H1 (cell line): ENCODE measurements at regions not wholly inside any gene's neighbourhood (a gene's known extent, or its start where the extent isn't known, plus 50 kb on each side); places are given as distances from the start of the nearest gene placed in this dataset.
A peak's percentile ranks its signal among the peaks of the same experiment; 100 is the strongest.

ENCODE experiments used
- CTCF ChIA-PET: fragments of 300-600 bp; sonication (Branson Sonifier 250); formaldehyde crosslinking; loops from one replicate; lab custom pipeline; 2021; ENCODE audit not compliant: partially characterized antibody; lab: Charles Lee
- POLR2A ChIA-PET: fragments of 300-600 bp; sonication (Branson Sonifier 250); formaldehyde crosslinking; loops from one replicate; lab custom pipeline; 2021; ENCODE audit warnings: inconsistent platforms; ENCODE audit not compliant: partially characterized antibody; lab: Charles Lee
- DNase-seq, 2 experiments: peaks; one replicate each; pipeline versions ENCODE4 v3.0.0 to v3.0.0-alpha.2; 2010 to 2022; ENCODE audit warnings: low spot score in 2 of 2, low read depth in 1 of 2, mixed read lengths in 1 of 2
- FAIRE-seq: peaks from 2 replicates; lab custom pipeline; 2011; peaks lifted over from hg19 to GRCh38; lab: Jason Lieb, UNC
- H2AFZ ChIP-seq: 2 replicates; pipeline ENCODE4 v1.8.1; 2012; ENCODE audit warnings: low read length, inconsistent platforms
- H2AK5ac ChIP-seq: 2 replicates; pipeline ENCODE4 v1.6.1; 2013; ENCODE audit warnings: low read depth, low read length
- H2BK120ac ChIP-seq: replicated peaks from 2 replicates; pipeline ENCODE3; 2013; ENCODE audit warnings: low read depth, low read length, inconsistent platforms
- H2BK12ac ChIP-seq: 2 replicates; pipeline ENCODE4 v1.6.1; 2013; ENCODE audit warnings: low read depth, low read length
- H2BK15ac ChIP-seq: 2 replicates; pipeline ENCODE4 v1.6.1; 2013; ENCODE audit warnings: low read length
- H2BK20ac ChIP-seq: 2 replicates; pipeline ENCODE4 v1.6.1; 2013; ENCODE audit warnings: low read length
- H2BK5ac ChIP-seq: 2 replicates; pipeline ENCODE4 v1.6.1; 2013; ENCODE audit warnings: low read depth, low read length
- H3K14ac ChIP-seq: 2 replicates; pipeline ENCODE4 v1.6.1; 2013; ENCODE audit warnings: inconsistent platforms; ENCODE audit not compliant: insufficient read length
- H3K18ac ChIP-seq: 2 replicates; pipeline ENCODE4 v1.6.1; 2013; ENCODE audit warnings: low read length; ENCODE audit errors: extremely low read depth
- H3K23ac ChIP-seq: 2 replicates; pipeline ENCODE4 v1.6.1; 2013; ENCODE audit warnings: inconsistent platforms; ENCODE audit not compliant: insufficient read length
- H3K23me2 ChIP-seq: 2 replicates; pipeline ENCODE4 v1.6.1; 2013; ENCODE audit warnings: low read depth, low read length
- H3K27ac ChIP-seq: 2 replicates; pipeline ENCODE4 v1.6.1; 2011; ENCODE audit warnings: low read depth, low read length, inconsistent platforms
- H3K27me3 ChIP-seq, 4 experiments: replicated peaks in 1 of 4; 1 replicate in 1 of 4; 2 replicates in 3 of 4; pipeline versions ENCODE4 v1.6.1 to v1.8.1; 2011 to 2013; ENCODE audit warnings: low read length in 3 of 4, mild to moderate bottlenecking in 3 of 4, inconsistent platforms in 2 of 4, mixed read lengths in 2 of 4, moderate library complexity in 1 of 4; ENCODE audit not compliant: control insufficient read depth in 3 of 4, insufficient read depth in 3 of 4; ENCODE audit errors: extremely low read depth in 1 of 4
- H3K36me3 ChIP-seq, 4 experiments: 2 replicates each; pipeline versions ENCODE4 v1.6.1 to v1.8.1; 2011 to 2013; ENCODE audit warnings: mild to moderate bottlenecking in 4 of 4, low read length in 3 of 4, moderate library complexity in 2 of 4, control low read depth in 1 of 4, inconsistent platforms in 1 of 4; ENCODE audit not compliant: insufficient read depth in 4 of 4, control insufficient read depth in 2 of 4
- H3K4ac ChIP-seq: replicated peaks from 2 replicates; pipeline ENCODE3; 2013; ENCODE audit warnings: low read length, low read depth, mixed read lengths, inconsistent platforms; ENCODE audit not compliant: insufficient read length
- H3K4me1 ChIP-seq, 4 experiments: replicated peaks in 1 of 4; 1 replicate in 1 of 4; 2 replicates in 3 of 4; pipeline versions ENCODE4 v1.6.1 to v1.8.1; 2011 to 2013; ENCODE audit warnings: low read length in 3 of 4, inconsistent platforms in 2 of 4, mixed read lengths in 1 of 4; ENCODE audit not compliant: insufficient read depth in 4 of 4, control insufficient read depth in 3 of 4
- H3K4me2 ChIP-seq, 2 experiments: 2 replicates each; pipeline versions ENCODE4 v1.6.1 to v1.8.1; 2011 to 2013; ENCODE audit warnings: low read depth in 2 of 2, low read length in 2 of 2, control low read depth in 1 of 2, inconsistent platforms in 1 of 2, mild to moderate bottlenecking in 1 of 2; ENCODE audit not compliant: insufficient read depth in 1 of 2
- H3K4me3 ChIP-seq, 4 experiments: fragments of 200-600, 300-600 bp in 1 of 4; sonication (generic), shearing (Covaris generic), sonication (Bioruptor Twin) in 1 of 4; 2 replicates each; pipeline versions ENCODE4 v1.5.1 to v1.8.1; 2011 to 2016; ENCODE audit warnings: low read length in 4 of 4, low read depth in 3 of 4, control low read depth in 2 of 4, inconsistent platforms in 2 of 4, mild to moderate bottlenecking in 2 of 4, mixed read lengths in 1 of 4, moderate library complexity in 1 of 4; ENCODE audit not compliant: insufficient read depth in 2 of 4; ENCODE audit errors: extremely low read depth in 1 of 4
- H3K56ac ChIP-seq: replicated peaks from 2 replicates; pipeline ENCODE3; 2013; ENCODE audit warnings: low read depth, mild to moderate bottlenecking, mixed read lengths, low read length, inconsistent platforms; ENCODE audit not compliant: insufficient read length
- H3K79me1 ChIP-seq: 2 replicates; pipeline ENCODE4 v1.6.1; 2013; ENCODE audit warnings: low read depth, low read length, control low read depth
- H3K79me2 ChIP-seq, 2 experiments: 2 replicates each; pipeline versions ENCODE4 v1.6.1 to v1.8.1; 2012 to 2013; ENCODE audit warnings: low read length in 2 of 2, mild to moderate bottlenecking in 2 of 2, inconsistent platforms in 1 of 2; ENCODE audit not compliant: insufficient read depth in 2 of 2, control insufficient read depth in 1 of 2
- H3K9ac ChIP-seq, 4 experiments: replicated peaks in 1 of 4; 1 replicate in 1 of 4; 2 replicates in 3 of 4; pipeline versions ENCODE4 v1.6.1 to v1.8.1; 2011 to 2013; ENCODE audit warnings: low read depth in 3 of 4, low read length in 3 of 4, control low read depth in 2 of 4, mild to moderate bottlenecking in 2 of 4, moderate library complexity in 2 of 4, inconsistent platforms in 1 of 4; ENCODE audit errors: extremely low read depth in 1 of 4
- H3K9me3 ChIP-seq, 2 experiments: 2 replicates each; pipeline versions ENCODE4 v1.6.1 to v1.8.1; 2012 to 2013; ENCODE audit warnings: mild to moderate bottlenecking in 2 of 2, moderate library complexity in 2 of 2, control low read depth in 1 of 2, inconsistent platforms in 1 of 2, low read depth in 1 of 2, low read length in 1 of 2, mixed read lengths in 1 of 2; ENCODE audit not compliant: insufficient read depth in 2 of 2
- H4K20me1 ChIP-seq, 2 experiments: replicated peaks in 1 of 2; 2 replicates each; pipeline versions ENCODE3 to v1.8.1; 2011 to 2013; ENCODE audit warnings: inconsistent platforms in 2 of 2, low read length in 2 of 2, mild to moderate bottlenecking in 1 of 2; ENCODE audit not compliant: insufficient read depth in 2 of 2, control insufficient read depth in 1 of 2
- H4K5ac ChIP-seq: 2 replicates; pipeline ENCODE4 v1.6.1; 2013; ENCODE audit warnings: low read length, low read depth, mixed read lengths, inconsistent platforms; ENCODE audit not compliant: insufficient read length
- H4K8ac ChIP-seq: 2 replicates; pipeline ENCODE4 v1.8.0; 2013; ENCODE audit warnings: mild to moderate bottlenecking, moderate library complexity, low read length, inconsistent platforms; ENCODE audit not compliant: insufficient read depth; ENCODE audit errors: extremely low read depth
- H4K91ac ChIP-seq: replicated peaks from 2 replicates; pipeline ENCODE3; 2013; ENCODE audit warnings: low read length, mixed read lengths, inconsistent platforms; ENCODE audit not compliant: insufficient read length
- JUN ChIP-seq: IDR thresholded peaks from 2 replicates; pipeline ENCODE4 v1.6.1; 2011; ENCODE audit warnings: low read depth, mild to moderate bottlenecking, improper control_type of control experiment, low read length
- KDM1A ChIP-seq: fragments of 200-600, 300-600 bp; sonication (generic); IDR thresholded peaks from 2 replicates; pipeline ENCODE4 v1.7.1; 2016; ENCODE audit warnings: mild to moderate bottlenecking, low read length, borderline replicate concordance
- MAFK ChIP-seq: IDR thresholded peaks from 2 replicates; pipeline ENCODE4 v1.6.1; 2012; ENCODE audit warnings: low read depth, mild to moderate bottlenecking, improper control_type of control experiment, low read length
- TBP ChIP-seq: IDR thresholded peaks from 2 replicates; pipeline ENCODE4 v1.6.1; 2011; ENCODE audit warnings: low read depth, low read length, improper control_type of control experiment
- ZNF274 ChIP-seq: IDR thresholded peaks from 2 replicates; pipeline ENCODE4 v1.7.0; 2012; ENCODE audit warnings: low read length, borderline replicate concordance; ENCODE audit errors: extremely low read depth
- WGBS, 2 experiments: shearing (Covaris generic) in 1 of 2; methylation state at CpG; one replicate each; pipeline versions ENCODE4 v1.1.6 to v1.1.7; 2013 to 2015; ENCODE audit warnings: low lambda C conversion rate in 2 of 2, mixed read lengths in 2 of 2, inconsistent platforms in 1 of 2, low coverage in 1 of 2, missing lambda C conversion rate in 1 of 2; ENCODE audit not compliant: insufficient replicate concordance in 2 of 2, insufficient coverage in 1 of 2, insufficient read length in 1 of 2; ENCODE audit errors: extremely low coverage in 1 of 2, missing lambda C conversion rate in 1 of 2; 5-methylcytosine and 5-hydroxymethylcytosine counted together
- TF ChIP-seq, protein P1 (sequence below): IDR thresholded peaks from 2 replicates; pipeline ENCODE4 v1.6.1; 2012; ENCODE audit warnings: low read length, inconsistent platforms

- Histone ChIP-seq H3K14ac (no peak overlapping the region), H3K18ac (no peak overlapping the region), H3K27me3 (no peaks in the 10 kb centered on the region), H3K4me2 (no peak overlapping the region), H2BK20ac (no peak overlapping the region), H2BK12ac (no peak overlapping the region), H2AK5ac (no peak overlapping the region), H2BK15ac (no peak overlapping the region), H4K8ac (no peak overlapping the region), H2BK120ac (no peak overlapping the region), H4K20me1 (no peaks in the 10 kb centered on the region), H3K4me1 (no peaks in the 10 kb centered on the region), H3K4me3 (no peak overlapping the region), H3K56ac (no peak overlapping the region), H3K23me2 (no peaks in the 10 kb centered on the region), H4K5ac (no peak overlapping the region), H3K4ac (no peak overlapping the region), H3K23ac (no peak overlapping the region)
- no peak for FAIRE-seq
- WGBS, 2 experiments, result 95% methylated on average over 3 of the region's 3 CpGs; no CpG with 5 or more reads in 1 of the 2 experiments
- CTCF ChIA-PET, result no interaction called here
- no peak for DNase-seq
- TF ChIP-seq MAFK (peak; percentile 12; the same call in 1 of the 2 replicates), ZNF274 (no peak), KDM1A (no peak), JUN (no peak), TBP (no peak)
- TF ChIP-seq, protein P1, sequence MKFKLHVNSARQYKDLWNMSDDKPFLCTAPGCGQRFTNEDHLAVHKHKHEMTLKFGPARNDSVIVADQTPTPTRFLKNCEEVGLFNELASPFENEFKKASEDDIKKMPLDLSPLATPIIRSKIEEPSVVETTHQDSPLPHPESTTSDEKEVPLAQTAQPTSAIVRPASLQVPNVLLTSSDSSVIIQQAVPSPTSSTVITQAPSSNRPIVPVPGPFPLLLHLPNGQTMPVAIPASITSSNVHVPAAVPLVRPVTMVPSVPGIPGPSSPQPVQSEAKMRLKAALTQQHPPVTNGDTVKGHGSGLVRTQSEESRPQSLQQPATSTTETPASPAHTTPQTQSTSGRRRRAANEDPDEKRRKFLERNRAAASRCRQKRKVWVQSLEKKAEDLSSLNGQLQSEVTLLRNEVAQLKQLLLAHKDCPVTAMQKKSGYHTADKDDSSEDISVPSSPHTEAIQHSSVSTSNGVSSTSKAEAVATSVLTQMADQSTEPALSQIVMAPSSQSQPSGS, result no peak
- TF ChIP-seq, all 59 proteins: peak for 1
- Histone ChIP-seq H4K91ac (no peak overlapping the region), H2BK5ac (no peak overlapping the region), H3K36me3 (no peaks in the 10 kb centered on the region), H3K9ac (no peak overlapping the region), H3K9me3 (no peaks in the 10 kb centered on the region), H3K27ac (no peak overlapping the region), H3K79me2 (no peaks in the 10 kb centered on the region), H3K79me1 (no peaks in the 10 kb centered on the region), H2AFZ (no peak overlapping the region)
- POLR2A ChIA-PET, result no interaction called here
These were observed 624.4 kb upstream of the PCDH20 start for GRCh38 chr13:62040078-62040477.
